Activated CD8-positive, alpha-beta T cell treated with anti-CD3 and anti-CD28 coated beads for 36 hours (primary cell): ENCODE measurements at regions not wholly inside any gene's neighbourhood (a gene's known extent, or its start where the extent isn't known, plus 50 kb on each side); places are given as distances from the start of the nearest gene placed in this dataset.

ENCODE experiments used
- ATAC-seq: fragments of 200-7000 bp; cut with Tn5 transposase; one replicate; pipeline ENCODE4 v1.10.0; 2021; ENCODE audit warnings: mild to moderate bottlenecking, moderate library complexity
- CTCF ChIA-PET: fragments of 350-600 bp; sonication (Branson Sonifier 250); formaldehyde crosslinking; loops from one replicate; lab custom pipeline; 2021; ENCODE audit warnings: antibody characterized with exemption; lab: Charles Lee
- POLR2A ChIA-PET: fragments of 350-600 bp; sonication (Branson Sonifier 250); formaldehyde crosslinking; loops from one replicate; lab custom pipeline; 2021; ENCODE audit warnings: antibody characterized with exemption; lab: Charles Lee
- DNase-seq: peaks from one replicate; pipeline ENCODE4 v3.0.0-alpha.2; 2020
- H3K27ac Mint-ChIP-seq: one replicate; pipeline ENCODE4 v1.8.0; 2021; ENCODE audit warnings: mild to moderate bottlenecking, mixed read lengths
- H3K27me3 Mint-ChIP-seq: one replicate; pipeline ENCODE4 v1.8.0; 2021; ENCODE audit warnings: mixed read lengths
- H3K36me3 Mint-ChIP-seq: one replicate; pipeline ENCODE4 v1.8.0; 2021; ENCODE audit warnings: low read depth, mixed read lengths
- H3K4me1 Mint-ChIP-seq: one replicate; pipeline ENCODE4 v1.8.0; 2021; ENCODE audit warnings: low read depth, mixed read lengths
- H3K4me3 Mint-ChIP-seq: one replicate; pipeline ENCODE4 v1.8.0; 2021; ENCODE audit warnings: mild to moderate bottlenecking, moderate library complexity, mixed read lengths
- H3K9me3 Mint-ChIP-seq: one replicate; pipeline ENCODE4 v1.8.0; 2021; ENCODE audit warnings: mixed read lengths
- intact Hi-C: fragments of 100-400 bp; cut with micrococcal nuclease; formaldehyde crosslinking; loops from one replicate; pipeline ENCODE4 v1.10.0; 2022
- TF ChIP-seq, protein P1 (sequence below): fragments of 200-600 bp; IDR thresholded peaks from one replicate; pipeline ENCODE4 v1.8.0; 2022; ENCODE audit warnings: antibody characterized with exemption, mild to moderate bottlenecking

DNA sequence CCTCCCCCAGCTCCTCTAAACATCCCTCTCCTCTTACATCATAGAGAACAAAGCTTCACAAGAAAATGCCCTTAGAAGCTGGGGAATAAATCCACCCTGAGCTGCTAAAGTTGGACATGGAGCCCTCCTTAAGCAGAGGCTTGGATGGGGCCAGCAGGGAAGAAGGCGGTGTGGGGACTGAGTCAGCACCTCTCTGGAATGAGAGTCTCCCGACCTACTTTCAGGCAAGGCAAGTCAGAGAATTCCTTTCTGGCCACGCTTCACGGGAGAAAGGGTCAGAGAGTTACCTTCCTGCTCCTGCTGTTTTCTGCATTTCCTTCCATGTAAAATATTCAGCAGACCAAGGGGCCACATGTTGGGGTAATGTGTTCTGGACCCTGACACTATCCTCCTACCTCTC is 113.3 kb upstream of the PRB2 start:
- Mint-ChIP-seq H3K36me3 (no peaks in the 10 kb centered on the region), H3K9me3 (no peaks in the 10 kb centered on the region), H3K27me3 (no peaks in the 10 kb centered on the region), H3K4me3 (no peak overlapping the region), H3K27ac (no peak overlapping the region), H3K4me1 (peaks cover 2% of the 10 kb centered on the region)
- POLR2A ChIA-PET = no interaction called here
- ATAC-seq = no peak
- TF ChIP-seq, protein P1, sequence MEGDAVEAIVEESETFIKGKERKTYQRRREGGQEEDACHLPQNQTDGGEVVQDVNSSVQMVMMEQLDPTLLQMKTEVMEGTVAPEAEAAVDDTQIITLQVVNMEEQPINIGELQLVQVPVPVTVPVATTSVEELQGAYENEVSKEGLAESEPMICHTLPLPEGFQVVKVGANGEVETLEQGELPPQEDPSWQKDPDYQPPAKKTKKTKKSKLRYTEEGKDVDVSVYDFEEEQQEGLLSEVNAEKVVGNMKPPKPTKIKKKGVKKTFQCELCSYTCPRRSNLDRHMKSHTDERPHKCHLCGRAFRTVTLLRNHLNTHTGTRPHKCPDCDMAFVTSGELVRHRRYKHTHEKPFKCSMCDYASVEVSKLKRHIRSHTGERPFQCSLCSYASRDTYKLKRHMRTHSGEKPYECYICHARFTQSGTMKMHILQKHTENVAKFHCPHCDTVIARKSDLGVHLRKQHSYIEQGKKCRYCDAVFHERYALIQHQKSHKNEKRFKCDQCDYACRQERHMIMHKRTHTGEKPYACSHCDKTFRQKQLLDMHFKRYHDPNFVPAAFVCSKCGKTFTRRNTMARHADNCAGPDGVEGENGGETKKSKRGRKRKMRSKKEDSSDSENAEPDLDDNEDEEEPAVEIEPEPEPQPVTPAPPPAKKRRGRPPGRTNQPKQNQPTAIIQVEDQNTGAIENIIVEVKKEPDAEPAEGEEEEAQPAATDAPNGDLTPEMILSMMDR = no peak
- intact Hi-C loops = no loop called here
- DNase-seq = no peak
- CTCF ChIA-PET = interaction anchor here (1.1 to 1.9 kb wide), 2 partner anchors 22 to 37 kb away, joined by 3 to 7 read pairs; no protein-coding TSS in a partner anchor

DNA sequence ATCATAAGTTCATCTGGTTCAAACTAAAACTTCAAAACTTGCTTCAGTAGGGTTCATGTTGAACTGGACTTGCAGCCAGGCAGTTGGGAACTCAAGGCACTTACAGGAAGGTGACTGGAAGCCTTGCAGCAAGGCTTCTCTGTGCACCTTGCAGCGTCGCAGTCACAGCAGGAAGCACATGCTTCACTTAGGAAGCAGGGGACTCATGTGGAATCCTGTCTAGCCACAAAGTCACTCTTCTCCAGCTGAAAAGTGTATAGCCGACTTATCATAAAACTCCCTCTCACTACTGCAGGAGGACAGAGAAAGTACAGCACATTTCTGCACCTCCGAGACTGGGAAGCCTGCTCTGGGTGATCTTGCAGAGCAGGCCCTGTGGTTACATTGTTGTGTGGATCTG is 114.0 kb upstream of the PRB2 start:
- no peaks in the 10 kb centered on the region for H3K9me3 Mint-ChIP-seq
- H3K27ac Mint-ChIP-seq = no peak overlapping the region
- TF ChIP-seq, protein P1 = no peak
- no peaks in the 10 kb centered on the region for H3K36me3 Mint-ChIP-seq
- no peak overlapping the region for H3K4me3 Mint-ChIP-seq
- POLR2A ChIA-PET = no interaction called here
- ATAC-seq = no peak
- DNase-seq = no peak
- CTCF ChIA-PET = no interaction called here
- intact Hi-C loops = no loop called here
- H3K27me3 Mint-ChIP-seq = no peaks in the 10 kb centered on the region
- H3K4me1 Mint-ChIP-seq = peaks cover 2% of the 10 kb centered on the region

DNA sequence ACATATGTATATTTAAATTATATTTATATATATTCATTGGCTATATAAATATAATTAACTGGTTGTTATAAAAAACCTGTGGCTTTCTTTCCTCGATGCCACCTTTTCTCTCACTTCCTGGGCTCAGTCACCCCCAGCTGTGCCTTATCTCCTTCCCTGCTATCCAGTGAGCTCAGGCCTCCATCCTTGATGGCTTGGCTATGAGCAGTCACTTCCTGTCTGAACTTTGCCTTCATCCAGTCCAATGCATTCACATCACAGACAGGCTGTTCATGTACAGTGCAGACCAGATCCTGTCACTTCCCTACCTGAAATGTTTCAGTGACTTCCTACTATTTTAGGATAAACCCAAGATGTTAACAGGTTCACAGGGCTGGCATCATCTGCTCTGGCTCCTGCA is 115.3 kb upstream of the PRB2 start:
- DNase-seq = no peak
- ATAC-seq = no peak
- no peak overlapping the region for H3K4me3 Mint-ChIP-seq
- ChIA-PET POLR2A (no interaction called here), CTCF (interaction anchor here (1.1 to 1.9 kb wide), 2 partner anchors 33 to 282 kb away, joined by 3 to 6 read pairs; no protein-coding TSS in a partner anchor)
- H3K27me3 Mint-ChIP-seq = no peaks in the 10 kb centered on the region
- TF ChIP-seq, protein P1 = no peak
- no peak overlapping the region for H3K27ac Mint-ChIP-seq
- H3K4me1 Mint-ChIP-seq = peaks cover 2% of the 10 kb centered on the region
- intact Hi-C loops = no loop called here
- H3K36me3 Mint-ChIP-seq = no peaks in the 10 kb centered on the region
- H3K9me3 Mint-ChIP-seq = no peaks in the 10 kb centered on the region

GRCh38 chr12:11513288-11513687 is 117.9 kb upstream of the PRB2 start:
- no peaks in the 10 kb centered on the region for H3K36me3 Mint-ChIP-seq
- CTCF ChIA-PET = no interaction called here
- no peaks in the 10 kb centered on the region for H3K27me3 Mint-ChIP-seq
- no peak overlapping the region for H3K27ac Mint-ChIP-seq
- H3K4me1 Mint-ChIP-seq = no peaks in the 10 kb centered on the region
- DNase-seq (no peak), ATAC-seq (no peak)
- POLR2A ChIA-PET = no interaction called here
- intact Hi-C loops = no loop called here
- H3K9me3 Mint-ChIP-seq = no peaks in the 10 kb centered on the region
- TF ChIP-seq, protein P1 = no peak
- H3K4me3 Mint-ChIP-seq = no peak overlapping the region

GRCh38 chr12:11517080-11517479 is 121.7 kb upstream of the PRB2 start:
- ATAC-seq (no peak), DNase-seq (no peak)
- intact Hi-C loops = no loop called here
- Mint-ChIP-seq H3K27me3 (peaks cover 1% of the 10 kb centered on the region), H3K27ac (no peak overlapping the region), H3K4me1 (no peaks in the 10 kb centered on the region), H3K9me3 (no peaks in the 10 kb centered on the region), H3K36me3 (no peaks in the 10 kb centered on the region), H3K4me3 (no peak overlapping the region)
- ChIA-PET CTCF (no interaction called here), POLR2A (interaction anchor here (1.2 kb wide), 1 partner anchor 28 kb away, joined by 4 read pairs; no protein-coding TSS in a partner anchor)
- TF ChIP-seq, protein P1 = no peak
